GM12865 (cell line): ENCODE measurements at regions not wholly inside any gene's neighbourhood (a gene's known extent, or its start where the extent isn't known, plus 50 kb on each side); places are given as distances from the start of the nearest gene placed in this dataset.

Experiments
- DNase-seq: peaks from one replicate; pipeline ENCODE4 v3.0.0; 2010; ENCODE audit warnings: low read depth
- H3K4me3 ChIP-seq: 2 replicates; pipeline ENCODE4 v1.5.1; 2011; ENCODE audit warnings: mild to moderate bottlenecking, low read depth, low read length, control low read depth
- TF ChIP-seq, protein P1 (sequence below): IDR thresholded peaks from 2 replicates; pipeline ENCODE4 v1.5.1; 2011; ENCODE audit warnings: low read length, control low read depth, low read depth, inconsistent platforms; ENCODE audit not compliant: insufficient read depth; ENCODE audit errors: missing control alignments

DNA sequence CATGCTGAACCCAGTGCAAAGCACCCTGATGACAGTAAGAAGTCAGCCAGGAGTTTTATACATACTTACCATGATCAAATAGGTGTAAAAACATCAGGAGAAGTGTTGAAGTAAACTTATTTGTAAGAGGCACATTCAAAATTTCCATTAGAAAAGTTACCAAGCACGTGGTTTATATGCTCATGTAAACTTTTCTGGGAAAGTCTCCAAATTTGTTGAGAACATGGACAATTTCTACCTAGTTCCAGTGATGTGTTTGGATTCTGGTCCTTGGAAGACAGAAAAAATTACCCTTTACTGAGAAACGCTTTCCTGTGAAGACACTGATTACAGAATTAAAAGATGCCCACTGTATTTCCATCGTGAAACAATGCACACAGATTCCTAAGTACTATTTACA, 288.9 kb upstream of the CDH4 start:
- TF ChIP-seq, protein P1, sequence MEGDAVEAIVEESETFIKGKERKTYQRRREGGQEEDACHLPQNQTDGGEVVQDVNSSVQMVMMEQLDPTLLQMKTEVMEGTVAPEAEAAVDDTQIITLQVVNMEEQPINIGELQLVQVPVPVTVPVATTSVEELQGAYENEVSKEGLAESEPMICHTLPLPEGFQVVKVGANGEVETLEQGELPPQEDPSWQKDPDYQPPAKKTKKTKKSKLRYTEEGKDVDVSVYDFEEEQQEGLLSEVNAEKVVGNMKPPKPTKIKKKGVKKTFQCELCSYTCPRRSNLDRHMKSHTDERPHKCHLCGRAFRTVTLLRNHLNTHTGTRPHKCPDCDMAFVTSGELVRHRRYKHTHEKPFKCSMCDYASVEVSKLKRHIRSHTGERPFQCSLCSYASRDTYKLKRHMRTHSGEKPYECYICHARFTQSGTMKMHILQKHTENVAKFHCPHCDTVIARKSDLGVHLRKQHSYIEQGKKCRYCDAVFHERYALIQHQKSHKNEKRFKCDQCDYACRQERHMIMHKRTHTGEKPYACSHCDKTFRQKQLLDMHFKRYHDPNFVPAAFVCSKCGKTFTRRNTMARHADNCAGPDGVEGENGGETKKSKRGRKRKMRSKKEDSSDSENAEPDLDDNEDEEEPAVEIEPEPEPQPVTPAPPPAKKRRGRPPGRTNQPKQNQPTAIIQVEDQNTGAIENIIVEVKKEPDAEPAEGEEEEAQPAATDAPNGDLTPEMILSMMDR = no peak
- H3K4me3 ChIP-seq = no peak overlapping the region
- no peak for DNase-seq

DNA sequence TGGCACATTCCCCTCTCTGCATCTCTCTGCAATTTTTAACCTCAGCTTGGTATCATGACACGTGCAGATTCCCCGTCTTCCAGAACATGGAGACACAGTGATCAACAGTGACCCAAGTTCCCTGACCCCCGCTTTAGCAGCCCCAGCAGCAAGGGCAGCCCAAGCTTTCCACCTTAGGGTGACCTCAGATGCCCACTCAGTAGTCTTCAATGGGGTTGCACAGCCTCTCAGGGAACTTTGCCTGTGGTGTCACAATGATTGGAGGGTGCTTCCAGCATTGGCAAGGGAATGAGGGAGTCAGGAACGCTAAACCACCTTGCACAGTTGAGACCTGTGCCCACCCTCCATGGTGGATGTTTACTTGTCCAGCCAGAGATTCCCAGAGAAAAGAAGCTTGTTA, 287.1 kb upstream of the CDH4 start:
- TF ChIP-seq, protein P1 = no peak
- no peak for DNase-seq

DNA sequence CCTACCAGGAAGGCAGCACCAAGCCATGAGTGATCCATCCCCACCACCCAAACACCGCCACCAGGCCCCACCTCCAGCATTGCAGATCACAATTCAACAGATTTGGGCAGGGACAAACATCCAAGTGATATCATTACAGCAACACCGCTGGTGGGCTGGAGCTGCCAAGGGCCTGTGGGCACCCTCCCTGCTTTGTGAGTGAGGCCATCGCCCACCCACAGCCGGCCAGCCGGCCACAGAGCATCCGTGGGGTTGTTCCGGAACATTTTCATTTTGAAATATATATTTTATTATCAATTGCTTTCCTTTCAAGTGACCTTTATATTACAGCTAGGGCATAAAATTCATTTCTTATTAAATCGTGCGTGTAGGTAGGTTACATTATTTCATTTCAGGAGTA, 286.0 kb upstream of the CDH4 start:
- no peak for DNase-seq
- TF ChIP-seq, protein P1 = no peak
- H3K4me3 ChIP-seq = no peak overlapping the region

More for the DNA sequence above, 287.1 kb upstream of the CDH4 start:
- H3K4me3 ChIP-seq = no peak overlapping the region

DNA sequence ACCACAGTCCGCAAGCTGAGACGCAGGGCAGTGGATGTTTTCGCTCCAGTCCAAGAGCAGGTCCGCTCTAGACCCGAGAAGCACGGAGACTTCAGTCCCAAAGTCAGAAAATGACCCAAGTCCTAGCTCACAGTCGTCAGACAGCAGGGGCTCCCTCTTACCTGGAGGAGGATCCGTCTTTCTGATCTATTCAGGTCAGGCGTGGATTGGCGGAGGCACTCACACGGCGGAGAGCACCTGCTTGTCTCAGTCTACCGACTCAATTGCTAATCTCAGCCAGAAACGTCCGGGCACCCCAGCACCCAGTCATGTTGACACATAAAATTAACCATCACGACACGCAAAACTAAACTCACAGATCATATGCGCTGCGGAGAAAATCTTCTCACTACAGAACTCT, 285.3 kb upstream of the CDH4 start:
- TF ChIP-seq, protein P1 = no peak
- no peak overlapping the region for H3K4me3 ChIP-seq
- no peak for DNase-seq

DNA sequence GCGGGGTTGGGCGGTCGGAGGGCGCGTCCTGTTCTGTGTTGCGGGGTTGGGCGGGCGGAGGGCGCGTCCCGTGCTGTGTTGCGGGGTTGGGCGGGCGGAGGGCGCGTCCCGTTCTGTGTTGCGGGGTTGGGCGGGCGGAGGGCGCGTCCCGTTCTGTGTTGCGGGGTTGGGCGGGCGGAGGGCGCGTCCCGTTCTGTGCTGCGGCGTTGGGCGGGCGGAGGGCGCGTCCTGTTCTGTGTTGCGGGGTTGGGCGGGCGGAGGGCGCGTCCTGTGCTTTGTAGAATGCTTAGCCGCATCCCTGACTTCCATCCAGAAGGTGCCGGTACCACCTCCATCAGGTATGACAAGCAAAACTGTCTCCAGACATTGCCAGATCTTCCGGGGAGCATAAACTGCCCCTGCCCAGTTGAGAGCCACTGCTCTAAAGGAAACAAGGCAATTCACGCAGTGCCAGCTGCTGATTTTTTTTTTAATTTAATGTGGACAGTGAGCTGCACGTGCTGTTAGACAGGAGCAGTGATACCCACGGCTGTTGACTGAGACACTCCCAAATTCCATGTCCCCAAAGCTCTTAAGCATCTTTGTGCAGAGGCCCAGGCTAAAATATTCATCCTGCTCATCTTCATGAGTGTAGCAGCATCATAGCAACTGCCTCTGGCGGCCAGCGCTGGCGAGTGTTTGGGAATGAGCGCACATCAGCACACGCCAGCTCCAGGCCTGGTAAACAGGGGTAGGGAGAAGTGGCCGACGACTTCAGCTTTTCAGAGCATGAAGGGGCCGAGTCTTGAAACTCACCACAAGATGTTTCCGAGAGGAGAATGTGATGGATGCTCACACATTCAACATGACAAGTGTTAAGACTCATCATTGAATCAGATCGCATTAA, 284.4 kb upstream of the CDH4 start:
- H3K4me3 ChIP-seq = no peak overlapping the region
- TF ChIP-seq, protein P1 = no peak
- DNase-seq = no peak

DNA sequence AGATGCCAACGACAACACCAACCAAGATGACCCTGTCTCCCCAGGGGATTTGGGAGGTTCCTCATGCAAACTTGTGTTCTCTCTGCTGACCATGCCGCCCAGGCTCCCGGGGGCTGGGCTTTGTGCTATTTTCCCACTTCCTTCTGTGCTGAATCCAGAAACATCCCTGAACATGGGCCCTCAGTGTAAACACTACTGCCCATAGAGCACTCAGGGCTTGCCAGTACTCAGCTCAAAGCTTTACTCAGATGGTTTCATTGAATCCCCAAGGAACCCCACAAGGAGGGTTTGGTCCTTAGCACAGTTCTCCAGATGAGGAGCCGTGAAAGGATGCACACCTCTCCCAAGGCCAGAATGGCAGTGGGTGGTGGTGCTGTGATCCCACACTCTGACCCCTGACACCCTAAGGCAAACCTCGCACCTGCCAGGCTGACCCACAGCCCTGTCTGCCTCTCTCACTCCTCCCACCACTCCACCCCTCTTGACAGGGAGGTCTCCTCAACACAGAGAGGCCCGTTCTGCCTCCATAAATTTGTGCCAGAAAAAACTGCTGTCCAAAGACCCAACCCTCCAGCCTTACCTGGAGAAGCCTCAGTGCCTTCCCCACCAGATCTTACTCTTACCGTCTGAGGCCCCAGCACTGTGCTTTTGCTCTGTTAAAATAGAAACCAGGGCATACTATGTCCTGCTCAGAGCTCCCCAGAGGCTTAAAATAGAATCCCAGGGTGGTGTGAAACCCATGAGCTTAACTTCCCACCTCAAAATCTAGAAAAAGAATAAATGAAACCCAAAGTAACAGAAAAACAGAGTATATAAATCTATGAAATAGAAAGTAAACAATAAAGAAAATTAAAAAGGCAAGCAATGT, 283.0 kb upstream of the CDH4 start:
- TF ChIP-seq, protein P1 = no peak
- DNase-seq = no peak
- H3K4me3 ChIP-seq = no peak overlapping the region
